GM18526 (cell line): ENCODE measurements at regions not wholly inside any gene's neighbourhood (a gene's known extent, or its start where the extent isn't known, plus 50 kb on each side); places are given as distances from the start of the nearest gene placed in this dataset.

Experiments used
- POLR2A ChIP-seq: IDR thresholded peaks from 3 replicates; pipeline ENCODE4 v1.6.1; 2011; ENCODE audit not compliant: insufficient read length; ENCODE audit errors: extremely low read depth

- no peak for TF ChIP-seq POLR2A
Measured at GRCh38 chr1:199956005-199956404, 71.5 kb upstream of the NR5A2 start.

- no peak for TF ChIP-seq POLR2A
Measured at GRCh38 chr1:199959033-199959774, 68.3 kb upstream of the NR5A2 start.

- no peak for TF ChIP-seq POLR2A
Measured at GRCh38 chr1:199959775-199960110, 67.8 kb upstream of the NR5A2 start.

- TF ChIP-seq POLR2A = no peak
Measured at GRCh38 chr1:199970125-199970524, 57.4 kb upstream of the NR5A2 start.

- no peak for TF ChIP-seq POLR2A
Measured at GRCh38 chr1:199976496-199977144, 50.9 kb upstream of the NR5A2 start.
